CD14-positive monocyte (primary cell): ENCODE measurements at regions not wholly inside any gene's neighbourhood (a gene's known extent, or its start where the extent isn't known, plus 50 kb on each side); places are given as distances from the start of the nearest gene placed in this dataset.

Experiments used
- DNase-seq, 3 donors: peaks; one replicate each; pipeline ENCODE4 v3.0.0-alpha.2; 2011 to 2022
- H2AFZ ChIP-seq: 2 replicates; pipeline ENCODE4 v1.6.0; 2012; ENCODE audit warnings: mild to moderate bottlenecking, low read depth, low read length, inconsistent platforms; ENCODE audit not compliant: insufficient read depth, poor library complexity, severe bottlenecking
- H3K27ac ChIP-seq, 2 donors: 1 replicate in 1 of 2; 2 replicates in 1 of 2; pipeline ENCODE4 v1.5.1; 2012 to 2013; ENCODE audit warnings: low read length in 2 of 2, control low read depth in 1 of 2, inconsistent platforms in 1 of 2, low read depth in 1 of 2, mild to moderate bottlenecking in 1 of 2
- H3K27me3 ChIP-seq, 2 donors: one replicate each; pipeline versions ENCODE4 v1.6.0 to v1.6.1; 2011 to 2013; ENCODE audit warnings: low read length in 2 of 2; ENCODE audit not compliant: control insufficient read depth in 2 of 2, insufficient read depth in 2 of 2
- H3K36me3 ChIP-seq, 2 donors: replicated peaks in 1 of 2; 1 replicate in 1 of 2; 2 replicates in 1 of 2; pipeline versions ENCODE4 v1.5.1 to v1.6.1; 2012 to 2013; ENCODE audit warnings: low read length in 2 of 2, control low read depth in 1 of 2, inconsistent platforms in 1 of 2, mild to moderate bottlenecking in 1 of 2; ENCODE audit not compliant: insufficient read depth in 2 of 2, control insufficient read depth in 1 of 2
- H3K4me1 ChIP-seq, 2 donors: 1 replicate in 1 of 2; 2 replicates in 1 of 2; pipeline versions ENCODE4 v1.5.1 to v1.6.1; 2012 to 2013; ENCODE audit warnings: low read length in 2 of 2, control low read depth in 1 of 2, inconsistent platforms in 1 of 2, mild to moderate bottlenecking in 1 of 2, moderate library complexity in 1 of 2; ENCODE audit not compliant: insufficient read depth in 2 of 2, control insufficient read depth in 1 of 2
- H3K4me2 ChIP-seq: replicated peaks from 2 replicates; pipeline ENCODE3; 2012; ENCODE audit warnings: low read length, moderate library complexity, mild to moderate bottlenecking; ENCODE audit not compliant: poor library complexity, severe bottlenecking; ENCODE audit errors: extremely low read depth
- H3K4me3 ChIP-seq, 3 experiments: fragments of 200-600 bp in 1 of 3; sonication (generic) in 1 of 3; replicated peaks in 1 of 3; 1 replicate in 2 of 3; 2 replicates in 1 of 3; pipeline ENCODE4 v1.5.1; 2011 to 2013; ENCODE audit warnings: low read length in 3 of 3, mild to moderate bottlenecking in 3 of 3, control low read depth in 2 of 3, low read depth in 2 of 3, inconsistent platforms in 1 of 3, moderate library complexity in 1 of 3
- H3K79me2 ChIP-seq: 2 replicates; pipeline ENCODE4 v1.6.0; 2012; ENCODE audit warnings: mild to moderate bottlenecking, control low read depth, inconsistent platforms, low read length, moderate library complexity; ENCODE audit not compliant: insufficient read depth
- H3K9ac ChIP-seq: 2 replicates; pipeline ENCODE4 v1.6.0; 2017; ENCODE audit warnings: low read length, mild to moderate bottlenecking; ENCODE audit not compliant: insufficient read depth, poor library complexity, severe bottlenecking
- H3K9me3 ChIP-seq, 2 donors: replicated peaks in 1 of 2; 1 replicate in 1 of 2; 2 replicates in 1 of 2; pipeline versions ENCODE4 v1.5.1 to v1.6.1; 2012 to 2013; ENCODE audit warnings: low read length in 2 of 2, control low read depth in 1 of 2; ENCODE audit not compliant: control insufficient read depth in 1 of 2, insufficient read depth in 1 of 2
- H4K20me1 ChIP-seq: 2 replicates; pipeline ENCODE4 v1.6.0; 2012; ENCODE audit warnings: mild to moderate bottlenecking, low read length, control low read depth, moderate library complexity; ENCODE audit not compliant: insufficient read depth
- H3K27ac Mint-ChIP-seq, 7 donors: one replicate each; pipeline ENCODE4 v1.8.0; 2020; ENCODE audit warnings: mild to moderate bottlenecking in 7 of 7, mixed read lengths in 7 of 7, moderate library complexity in 6 of 7, inconsistent platforms in 2 of 7
- H3K27me3 Mint-ChIP-seq, 3 donors: one replicate each; pipeline ENCODE4 v1.8.0; 2021 to 2022; ENCODE audit warnings: low read depth in 3 of 3, mild to moderate bottlenecking in 3 of 3, mixed read lengths in 3 of 3, moderate library complexity in 3 of 3, inconsistent platforms in 1 of 3
- H3K36me3 Mint-ChIP-seq, 2 donors: one replicate each; pipeline ENCODE4 v1.8.0; 2020; ENCODE audit warnings: mixed read lengths in 2 of 2, inconsistent platforms in 1 of 2, mild to moderate bottlenecking in 1 of 2
- H3K4me1 Mint-ChIP-seq: one replicate; pipeline ENCODE4 v1.8.0; 2020; ENCODE audit warnings: mild to moderate bottlenecking, mixed read lengths
- H3K4me3 Mint-ChIP-seq, 2 donors: one replicate each; pipeline ENCODE4 v1.8.0; 2020; ENCODE audit warnings: mild to moderate bottlenecking in 2 of 2, mixed read lengths in 2 of 2, moderate library complexity in 1 of 2
- H3K9me3 Mint-ChIP-seq, 7 donors: one replicate each; pipeline ENCODE4 v1.8.0; 2020 to 2022; ENCODE audit warnings: mixed read lengths in 7 of 7, mild to moderate bottlenecking in 6 of 7, moderate library complexity in 6 of 7, inconsistent platforms in 2 of 7
- WGBS: methylation state at CpG from one replicate; pipeline ENCODE4 v1.1.5; 2013; ENCODE audit warnings: missing lambda C conversion rate; ENCODE audit not compliant: insufficient coverage; 5-methylcytosine and 5-hydroxymethylcytosine counted together
- intact Hi-C, 2 donors: fragments of 100-400 bp; cut with micrococcal nuclease; formaldehyde crosslinking; loops; one replicate each; pipeline versions ENCODE4 v1.15.0 to v1.15.1; 2023
- TF ChIP-seq, protein P1 (sequence below): fragments of 200-600 bp; IDR thresholded peaks from one replicate; pipeline ENCODE4 v1.8.0; 2022; ENCODE audit warnings: antibody characterized with exemption, mild to moderate bottlenecking

DNA sequence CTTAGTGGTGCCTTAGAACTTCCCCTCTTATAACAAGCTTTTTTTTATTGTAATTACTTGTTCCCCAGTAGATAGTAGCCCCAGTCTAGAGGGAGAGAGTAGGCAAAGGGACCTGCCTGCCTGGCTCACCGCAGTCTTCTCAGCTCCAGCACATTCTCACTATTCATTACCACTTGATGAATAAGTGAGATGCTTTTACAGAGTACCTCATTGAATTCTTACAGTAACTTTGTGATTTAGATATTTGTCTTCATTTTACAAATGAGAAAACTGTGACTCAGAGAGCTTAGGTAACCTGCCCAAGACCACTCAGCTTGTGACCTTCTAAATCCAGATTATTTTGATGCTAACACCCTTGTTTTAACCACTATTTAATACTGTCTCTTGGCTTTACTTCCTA lies 77.8 kb downstream of the CHRNA1 start:
- intact Hi-C loops: loop anchor here (5.0 to 10.0 kb wide), 3 partner anchors 52 to 202 kb away; partner anchors contain the start of gene GPR155 (in 1 of the 2)
- Mint-ChIP-seq H3K4me1 (peaks cover 43% of the 10 kb centered on the region), H3K36me3 (no peaks in the 10 kb centered on the region), H3K27me3 (peaks cover 13 to 19% (median 14%) of the 10 kb centered on the region in 3 donors), H3K9me3 (peaks cover 0 to 4% (median 0%) of the 10 kb centered on the region in 7 donors), H3K4me3 (no peak overlapping the region), H3K27ac (no peak overlapping the region)
- Histone ChIP-seq H3K4me2 (no peak overlapping the region), H4K20me1 (no peaks in the 10 kb centered on the region), H2AFZ (no peak overlapping the region), H3K4me1 (peaks cover 15 to 37% of the 10 kb centered on the region in 2 donors), H3K27ac (no peak overlapping the region), H3K27me3 (no peaks in the 10 kb centered on the region), H3K4me3 (no peak overlapping the region), H3K9me3 (no peaks in the 10 kb centered on the region), H3K36me3 (no peaks in the 10 kb centered on the region), H3K9ac (no peak overlapping the region), H3K79me2 (peaks cover 6% of the 10 kb centered on the region)
- no peak for DNase-seq
- no CpG with 5 or more reads among the region's 1 CpG for WGBS
- TF ChIP-seq, protein P1, sequence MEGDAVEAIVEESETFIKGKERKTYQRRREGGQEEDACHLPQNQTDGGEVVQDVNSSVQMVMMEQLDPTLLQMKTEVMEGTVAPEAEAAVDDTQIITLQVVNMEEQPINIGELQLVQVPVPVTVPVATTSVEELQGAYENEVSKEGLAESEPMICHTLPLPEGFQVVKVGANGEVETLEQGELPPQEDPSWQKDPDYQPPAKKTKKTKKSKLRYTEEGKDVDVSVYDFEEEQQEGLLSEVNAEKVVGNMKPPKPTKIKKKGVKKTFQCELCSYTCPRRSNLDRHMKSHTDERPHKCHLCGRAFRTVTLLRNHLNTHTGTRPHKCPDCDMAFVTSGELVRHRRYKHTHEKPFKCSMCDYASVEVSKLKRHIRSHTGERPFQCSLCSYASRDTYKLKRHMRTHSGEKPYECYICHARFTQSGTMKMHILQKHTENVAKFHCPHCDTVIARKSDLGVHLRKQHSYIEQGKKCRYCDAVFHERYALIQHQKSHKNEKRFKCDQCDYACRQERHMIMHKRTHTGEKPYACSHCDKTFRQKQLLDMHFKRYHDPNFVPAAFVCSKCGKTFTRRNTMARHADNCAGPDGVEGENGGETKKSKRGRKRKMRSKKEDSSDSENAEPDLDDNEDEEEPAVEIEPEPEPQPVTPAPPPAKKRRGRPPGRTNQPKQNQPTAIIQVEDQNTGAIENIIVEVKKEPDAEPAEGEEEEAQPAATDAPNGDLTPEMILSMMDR: no peak

DNA sequence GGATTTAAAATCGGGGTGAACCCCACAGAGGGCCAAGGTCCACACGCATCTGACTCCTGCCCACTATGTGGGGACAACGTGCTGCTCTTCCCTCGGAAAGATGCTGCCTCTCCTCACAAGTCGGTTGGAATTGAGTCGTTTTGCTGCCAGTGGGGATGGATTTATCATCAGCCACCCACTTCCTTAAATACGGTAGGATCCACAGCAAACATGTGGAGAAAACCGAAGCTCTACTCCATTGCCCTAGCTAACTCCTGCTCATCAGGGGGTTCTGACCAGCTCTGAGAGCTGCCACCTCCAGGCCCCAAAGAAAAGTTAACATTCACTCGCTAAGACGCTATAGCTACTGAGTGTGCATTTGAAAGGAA lies 80.9 kb downstream of the CHRNA1 start:
- DNase-seq: peak in 2 of 3 donors; percentile 37 to 46
- Histone ChIP-seq H2AFZ (peak overlapping the region; percentile 96), H3K4me1 (peaks cover 20 to 40% of the 10 kb centered on the region in 2 donors), H3K36me3 (no peaks in the 10 kb centered on the region), H3K4me2 (peak overlapping the region; percentile 96), H3K27me3 (no peaks in the 10 kb centered on the region), H3K27ac (no peak overlapping the region), H3K4me3 (peak overlapping the region; percentile 50 to 88 (median 74)), H3K9me3 (no peaks in the 10 kb centered on the region), H4K20me1 (no peaks in the 10 kb centered on the region), H3K79me2 (peaks cover 12% of the 10 kb centered on the region), H3K9ac (peak overlapping the region; percentile 74)
- intact Hi-C loops: loop anchor here (5.0 to 10.0 kb wide), 4 partner anchors 49 to 199 kb away; partner anchors contain the start of gene GPR155 (in 1 of the 2)
- H3K4me1 Mint-ChIP-seq: peaks cover 42% of the 10 kb centered on the region
- peaks cover 10 to 17% (median 14%) of the 10 kb centered on the region in 3 donors for H3K27me3 Mint-ChIP-seq
- peaks cover 0 to 4% (median 0%) of the 10 kb centered on the region in 7 donors for H3K9me3 Mint-ChIP-seq
- 0% methylated on average over 4 of the region's 10 CpGs for WGBS
- H3K36me3 Mint-ChIP-seq: peaks cover 0 to 13% of the 10 kb centered on the region in 2 donors
- TF ChIP-seq, protein P1: no peak
- H3K4me3 Mint-ChIP-seq: peak overlapping the region; percentile 91 to 94
- peak overlapping the region in 4 of 7 donors; percentile 9 to 73 (median 64) for H3K27ac Mint-ChIP-seq
